ENCODE measurements at regions not wholly inside any gene's neighbourhood (a gene's known extent, or its start where the extent isn't known, plus 50 kb on each side); places are given as distances from the start of the nearest gene placed in this dataset.

- no peaks in the 10 kb centered on the region for H4K20me1 ChIP-seq (ENCODE audit: insufficient read depth, poor library complexity, severe bottlenecking)
- H3K27me3 ChIP-seq, result no peaks in the 10 kb centered on the region
- H3K4me2 ChIP-seq, result no peak overlapping the region
- H3K27ac ChIP-seq, result no peak overlapping the region
- no peak overlapping the region for H2AFZ ChIP-seq
- H3K9me2 ChIP-seq (replicated peaks; ENCODE audit: insufficient read depth), result no peaks in the 10 kb centered on the region
- no peaks in the 10 kb centered on the region for H3K9me3 ChIP-seq (ENCODE audit: low read depth)
- TF ChIP-seq EZH2phosphoT487 (IDR thresholded peaks at IDR 0.05; ENCODE audit: low read depth, severe bottlenecking, unreplicated experiment) (no peak), EZH2 (IDR thresholded peaks at IDR 0.05; ENCODE audit: borderline replicate concordance) (no peak)
- TF ChIP-seq, protein P1, sequence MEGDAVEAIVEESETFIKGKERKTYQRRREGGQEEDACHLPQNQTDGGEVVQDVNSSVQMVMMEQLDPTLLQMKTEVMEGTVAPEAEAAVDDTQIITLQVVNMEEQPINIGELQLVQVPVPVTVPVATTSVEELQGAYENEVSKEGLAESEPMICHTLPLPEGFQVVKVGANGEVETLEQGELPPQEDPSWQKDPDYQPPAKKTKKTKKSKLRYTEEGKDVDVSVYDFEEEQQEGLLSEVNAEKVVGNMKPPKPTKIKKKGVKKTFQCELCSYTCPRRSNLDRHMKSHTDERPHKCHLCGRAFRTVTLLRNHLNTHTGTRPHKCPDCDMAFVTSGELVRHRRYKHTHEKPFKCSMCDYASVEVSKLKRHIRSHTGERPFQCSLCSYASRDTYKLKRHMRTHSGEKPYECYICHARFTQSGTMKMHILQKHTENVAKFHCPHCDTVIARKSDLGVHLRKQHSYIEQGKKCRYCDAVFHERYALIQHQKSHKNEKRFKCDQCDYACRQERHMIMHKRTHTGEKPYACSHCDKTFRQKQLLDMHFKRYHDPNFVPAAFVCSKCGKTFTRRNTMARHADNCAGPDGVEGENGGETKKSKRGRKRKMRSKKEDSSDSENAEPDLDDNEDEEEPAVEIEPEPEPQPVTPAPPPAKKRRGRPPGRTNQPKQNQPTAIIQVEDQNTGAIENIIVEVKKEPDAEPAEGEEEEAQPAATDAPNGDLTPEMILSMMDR (IDR thresholded peaks at IDR 0.05; ENCODE audit: poor library complexity), result no peak
- H3K79me2 ChIP-seq, result no peaks in the 10 kb centered on the region
- H3K4me1 ChIP-seq (ENCODE audit: insufficient read depth), result no peaks in the 10 kb centered on the region
- 75% methylated on average over 1 of the region's 1 CpG for WGBS (ENCODE audit: low lambda C conversion rate, missing lambda C conversion rate)
- H3K4me3 ChIP-seq, result no peak overlapping the region
- DNase-seq (ENCODE audit: low spot score), result no peak
- no peaks in the 10 kb centered on the region for H3K36me3 ChIP-seq (replicated peaks; ENCODE audit: insufficient read depth, low read depth)
Measured at GRCh38 chr4:33057736-33058135, 2337.6 kb downstream of the PCDH7 start.

DNA sequence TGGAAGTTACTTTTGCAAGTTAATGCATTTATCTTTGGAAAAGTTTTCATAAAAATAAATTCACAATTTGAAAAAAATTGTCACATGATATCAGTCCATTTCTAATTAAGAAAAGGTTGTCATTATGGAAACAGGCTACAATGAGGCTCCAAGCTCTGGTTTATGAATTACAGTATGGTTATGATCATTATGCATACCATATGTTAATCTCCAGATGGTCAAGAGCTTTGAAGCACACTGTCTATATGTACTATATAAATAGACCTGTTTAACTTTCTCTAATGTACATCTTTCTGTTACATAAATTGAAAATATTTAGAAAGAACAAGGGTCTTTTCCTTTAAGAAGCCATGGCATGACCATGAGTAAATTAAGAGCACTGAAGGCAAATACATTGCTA lies 2338.8 kb downstream of the PCDH7 start:
- Histone ChIP-seq H3K9me2 (replicated peaks; ENCODE audit: insufficient read depth) (no peaks in the 10 kb centered on the region), H3K4me2 (no peak overlapping the region), H3K9me3 (ENCODE audit: low read depth) (no peaks in the 10 kb centered on the region), H3K79me2 (no peaks in the 10 kb centered on the region), H3K4me1 (ENCODE audit: insufficient read depth) (no peaks in the 10 kb centered on the region), H3K36me3 (replicated peaks; ENCODE audit: insufficient read depth, low read depth) (no peaks in the 10 kb centered on the region), H3K27ac (no peak overlapping the region), H4K20me1 (ENCODE audit: insufficient read depth, poor library complexity, severe bottlenecking) (no peaks in the 10 kb centered on the region), H2AFZ (no peak overlapping the region), H3K4me3 (no peak overlapping the region), H3K27me3 (no peaks in the 10 kb centered on the region)
- no peak for DNase-seq (ENCODE audit: low spot score)
- TF ChIP-seq EZH2phosphoT487 (IDR thresholded peaks at IDR 0.05; ENCODE audit: low read depth, severe bottlenecking, unreplicated experiment) (no peak), EZH2 (IDR thresholded peaks at IDR 0.05; ENCODE audit: borderline replicate concordance) (no peak)
- TF ChIP-seq, protein P1 (IDR thresholded peaks at IDR 0.05; ENCODE audit: poor library complexity), result no peak

GRCh38 chr4:33060674-33061542 lies 2340.7 kb downstream of the PCDH7 start:
- Histone ChIP-seq H3K79me2 (no peaks in the 10 kb centered on the region), H3K4me1 (ENCODE audit: insufficient read depth) (no peaks in the 10 kb centered on the region), H2AFZ (no peak overlapping the region), H4K20me1 (ENCODE audit: insufficient read depth, poor library complexity, severe bottlenecking) (no peaks in the 10 kb centered on the region), H3K27ac (no peak overlapping the region), H3K9me3 (ENCODE audit: low read depth) (no peaks in the 10 kb centered on the region), H3K27me3 (no peaks in the 10 kb centered on the region), H3K36me3 (replicated peaks; ENCODE audit: insufficient read depth, low read depth) (no peaks in the 10 kb centered on the region), H3K4me3 (no peak overlapping the region), H3K9me2 (replicated peaks; ENCODE audit: insufficient read depth) (no peaks in the 10 kb centered on the region), H3K4me2 (no peak overlapping the region)
- WGBS (ENCODE audit: low lambda C conversion rate, missing lambda C conversion rate), result 55% methylated on average over 12 of the region's 12 CpGs
- peak; percentile 77 for DNase-seq (ENCODE audit: low spot score)
- TF ChIP-seq, protein P1 (IDR thresholded peaks at IDR 0.05; ENCODE audit: poor library complexity), result peak; percentile 72
- TF ChIP-seq EZH2phosphoT487 (IDR thresholded peaks at IDR 0.05; ENCODE audit: low read depth, severe bottlenecking, unreplicated experiment), result no peak
